Body of pancreas (tissue), 4 donors: ENCODE measurements at regions not wholly inside any gene's neighbourhood (a gene's known extent, or its start where the extent isn't known, plus 50 kb on each side); places are given as distances from the start of the nearest gene placed in this dataset.

Experiments used
- ATAC-seq: fragments of 150-250 bp; one replicate; pipeline ENCODE4 v1.9.1; 2016
- DNase-seq, 4 donors: peaks; one replicate each; pipeline ENCODE4 v3.0.0-alpha.2; 2019
- H3K27ac ChIP-seq, 4 donors: fragments of 200-600 bp; sonication (generic); 1 replicate in 3 of 4; 2 replicates in 1 of 4; pipeline versions ENCODE4 v1.5.1 to v1.6.1; 2016 to 2019; ENCODE audit warnings: mild to moderate bottlenecking in 1 of 4, mixed read lengths in 1 of 4, moderate library complexity in 1 of 4
- H3K27me3 ChIP-seq, 2 donors: fragments of 200-600 bp; sonication (generic); one replicate each; pipeline ENCODE4 v1.6.0; 2016; ENCODE audit warnings: mild to moderate bottlenecking in 1 of 2
- H3K36me3 ChIP-seq, 2 donors: fragments of 200-600 bp; sonication (generic); replicated peaks in 1 of 2; 2 replicates each; pipeline ENCODE4 v1.5.1; 2016; ENCODE audit warnings: low read depth in 2 of 2; ENCODE audit not compliant: insufficient read depth in 1 of 2
- H3K4me1 ChIP-seq: fragments of 200-600 bp; sonication (generic); one replicate; pipeline ENCODE4 v1.6.0; 2016
- H3K4me3 ChIP-seq, 2 donors: fragments of 200-600 bp; sonication (generic); 1 replicate in 1 of 2; 2 replicates in 1 of 2; pipeline ENCODE4 v1.5.1; 2016 to 2019
- H3K9me3 ChIP-seq, 3 donors: fragments of 200-600 bp; sonication (generic); 1 replicate in 2 of 3; 2 replicates in 1 of 3; pipeline ENCODE4 v1.5.1; 2016
- CTCF ChIP-seq, 7 experiments: fragments of 450-650 bp in 4 of 7; fragments of 200-600 bp in 3 of 7; sonication (generic) in 3 of 7; IDR thresholded peaks; one replicate each; pipeline ENCODE4 v1.5.1; 2016 to 2019; ENCODE audit warnings: antibody characterized with exemption in 7 of 7
- POLR2A ChIP-seq, 3 donors: fragments of 450-650 bp; IDR thresholded peaks; one replicate each; pipeline ENCODE4 v1.6.1; 2016; ENCODE audit warnings: antibody characterized with exemption in 3 of 3, mild to moderate bottlenecking in 2 of 3
- WGBS, 2 donors: methylation state at CpG; one replicate each; pipeline ENCODE4 v1.1.5; 2017; 5-methylcytosine and 5-hydroxymethylcytosine counted together
- intact Hi-C: fragments of 100-400 bp; cut with DNase I; formaldehyde crosslinking; loops from one replicate; pipeline ENCODE4 v1.15.1; 2023

GRCh38 chr1:165053351-165053750, 303.2 kb downstream of the LMX1A start:
- TF ChIP-seq CTCF (IDR thresholded peaks at IDR 0.05) (no peak), POLR2A (IDR thresholded peaks at IDR 0.05) (no peak)
- intact Hi-C loops = no loop called here
- Histone ChIP-seq H3K27ac (no peak overlapping the region), H3K36me3 (no peaks in the 10 kb centered on the region), H3K4me1 (no peaks in the 10 kb centered on the region), H3K27me3 (no peaks in the 10 kb centered on the region), H3K9me3 (no peaks in the 10 kb centered on the region), H3K4me3 (no peak overlapping the region)
- WGBS, 2 donors = 51 to 54% methylated on average over 2 of the region's 2 CpGs
- ATAC-seq (no peak), DNase-seq (no peak)

GRCh38 chr1:165052936-165053335, 303.6 kb downstream of the LMX1A start:
- H3K27me3 ChIP-seq = no peaks in the 10 kb centered on the region
- H3K27ac ChIP-seq = no peak overlapping the region
- H3K36me3 ChIP-seq = no peaks in the 10 kb centered on the region
- DNase-seq (no peak), ATAC-seq (no peak)
- H3K9me3 ChIP-seq = no peaks in the 10 kb centered on the region
- no peaks in the 10 kb centered on the region for H3K4me1 ChIP-seq
- no peak overlapping the region for H3K4me3 ChIP-seq
- 39 to 47% methylated on average over 4 of the region's 4 CpGs for WGBS, 2 donors
- TF ChIP-seq CTCF (IDR thresholded peaks at IDR 0.05) (no peak), POLR2A (IDR thresholded peaks at IDR 0.05) (no peak)
- intact Hi-C loops = no loop called here

GRCh38 chr1:165052431-165052830, 304.1 kb downstream of the LMX1A start:
- DNase-seq (no peak), ATAC-seq (no peak)
- H3K27me3 ChIP-seq = no peaks in the 10 kb centered on the region
- H3K4me1 ChIP-seq = no peaks in the 10 kb centered on the region
- 66 to 74% methylated on average over 4 of the region's 4 CpGs for WGBS, 2 donors
- H3K9me3 ChIP-seq = no peaks in the 10 kb centered on the region
- no peaks in the 10 kb centered on the region for H3K36me3 ChIP-seq
- no peak overlapping the region for H3K4me3 ChIP-seq
- no peak overlapping the region for H3K27ac ChIP-seq
- intact Hi-C loops = no loop called here
- TF ChIP-seq CTCF (IDR thresholded peaks at IDR 0.05) = no peak

- Histone ChIP-seq H3K27me3 (no peaks in the 10 kb centered on the region), H3K4me3 (no peak overlapping the region), H3K4me1 (no peaks in the 10 kb centered on the region), H3K36me3 (no peaks in the 10 kb centered on the region), H3K9me3 (no peaks in the 10 kb centered on the region), H3K27ac (no peak overlapping the region)
- WGBS, 2 donors = 54 to 64% methylated on average over 5 of the region's 5 CpGs
- TF ChIP-seq POLR2A (IDR thresholded peaks at IDR 0.05) (no peak), CTCF (IDR thresholded peaks at IDR 0.05) (no peak)
- no peak for ATAC-seq
- intact Hi-C loops = no loop called here
- DNase-seq = no peak
Measured at GRCh38 chr1:165050246-165050645, 306.3 kb downstream of the LMX1A start.

- TF ChIP-seq CTCF (IDR thresholded peaks at IDR 0.05) = no peak
Measured at GRCh38 chr1:165047994-165048393, 308.5 kb downstream of the LMX1A start.

More at GRCh38 chr1:165047994-165048393, 308.5 kb downstream of the LMX1A start:
- Histone ChIP-seq H3K4me3 (no peak overlapping the region), H3K27me3 (no peaks in the 10 kb centered on the region), H3K27ac (no peak overlapping the region), H3K9me3 (no peaks in the 10 kb centered on the region), H3K36me3 (no peaks in the 10 kb centered on the region), H3K4me1 (no peaks in the 10 kb centered on the region)
- 36 to 50% methylated on average over 10 of the region's 10 CpGs for WGBS, 2 donors
- ATAC-seq (no peak), DNase-seq (no peak)
- intact Hi-C loops = no loop called here
